ENCODE measurements at regions not wholly inside any gene's neighbourhood (a gene's known extent, or its start where the extent isn't known, plus 50 kb on each side); places are given as distances from the start of the nearest gene placed in this dataset.

DNA sequence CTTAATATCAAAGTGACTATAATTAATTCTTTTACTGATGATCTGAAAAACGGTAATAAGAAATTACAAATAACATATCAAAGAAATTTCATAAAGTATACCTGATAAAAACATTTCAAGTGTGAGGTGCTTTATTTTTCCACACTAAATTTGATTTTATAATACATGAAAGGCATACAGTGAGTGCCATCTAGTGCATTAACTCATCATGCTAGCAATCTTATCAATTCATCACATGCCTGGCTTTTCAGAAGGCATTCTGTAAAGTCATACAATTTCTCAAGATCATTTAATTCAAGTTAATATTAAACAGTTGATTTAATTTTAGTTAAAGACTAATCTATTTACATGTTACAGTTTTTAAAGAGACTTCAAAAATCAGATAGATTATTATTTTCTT, 1020.9 kb downstream of the GATA3 start:
- Histone ChIP-seq H3K4me2 (ENCODE audit: control insufficient read depth, extremely low read depth, insufficient read depth, low read depth, low read length) (no peak overlapping the region), H2AFZ (ENCODE audit: control insufficient read depth, low read length) (no peak overlapping the region), H3K9me3 (ENCODE audit: control insufficient read depth, low read depth, low read length) (no peaks in the 10 kb centered on the region), H3K27ac (ENCODE audit: control insufficient read depth, insufficient read depth, low read length) (no peak overlapping the region), H4K20me1 (ENCODE audit: control insufficient read depth, extremely low read depth, insufficient read depth, low read length) (no peaks in the 10 kb centered on the region), H3K4me1 (ENCODE audit: control insufficient read depth, extremely low read depth, insufficient read depth, low read length) (no peaks in the 10 kb centered on the region), H3K9me1 (ENCODE audit: control insufficient read depth, extremely low read depth, insufficient read depth, low read length) (no peaks in the 10 kb centered on the region), H3K79me2 (ENCODE audit: control insufficient read depth, insufficient read depth, low read length) (no peaks in the 10 kb centered on the region), H3K4me3 (ENCODE audit: control insufficient read depth in 2 of 3, extremely low read depth in 1 of 3, insufficient read depth in 2 of 3, low read depth in 1 of 3, low read length in 3 of 3) (no peak overlapping the region), H3K36me3 (ENCODE audit: control insufficient read depth in 2 of 2, extremely low read depth in 1 of 2, insufficient read depth in 2 of 2, low read length in 2 of 2) (no peaks in the 10 kb centered on the region), H3K9ac (ENCODE audit: control insufficient read depth, extremely low read depth, insufficient read depth, low read length) (no peak overlapping the region), H3K27me3 (ENCODE audit: control insufficient read depth, extremely low read depth, insufficient read depth, low read length) (no peaks in the 10 kb centered on the region)
- DNase-seq (ENCODE audit: low read depth, low spot score) = no peak
- no peak for FAIRE-seq
- dilution Hi-C loops (cut with MboI; ENCODE audit: extremely low pct_ligation_motif_present, low sequenced_read_pairs) = no loop called here
- TF ChIP-seq, protein P1, sequence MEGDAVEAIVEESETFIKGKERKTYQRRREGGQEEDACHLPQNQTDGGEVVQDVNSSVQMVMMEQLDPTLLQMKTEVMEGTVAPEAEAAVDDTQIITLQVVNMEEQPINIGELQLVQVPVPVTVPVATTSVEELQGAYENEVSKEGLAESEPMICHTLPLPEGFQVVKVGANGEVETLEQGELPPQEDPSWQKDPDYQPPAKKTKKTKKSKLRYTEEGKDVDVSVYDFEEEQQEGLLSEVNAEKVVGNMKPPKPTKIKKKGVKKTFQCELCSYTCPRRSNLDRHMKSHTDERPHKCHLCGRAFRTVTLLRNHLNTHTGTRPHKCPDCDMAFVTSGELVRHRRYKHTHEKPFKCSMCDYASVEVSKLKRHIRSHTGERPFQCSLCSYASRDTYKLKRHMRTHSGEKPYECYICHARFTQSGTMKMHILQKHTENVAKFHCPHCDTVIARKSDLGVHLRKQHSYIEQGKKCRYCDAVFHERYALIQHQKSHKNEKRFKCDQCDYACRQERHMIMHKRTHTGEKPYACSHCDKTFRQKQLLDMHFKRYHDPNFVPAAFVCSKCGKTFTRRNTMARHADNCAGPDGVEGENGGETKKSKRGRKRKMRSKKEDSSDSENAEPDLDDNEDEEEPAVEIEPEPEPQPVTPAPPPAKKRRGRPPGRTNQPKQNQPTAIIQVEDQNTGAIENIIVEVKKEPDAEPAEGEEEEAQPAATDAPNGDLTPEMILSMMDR (optimal IDR thresholded peaks at IDR 0.05 in 1 of 3, IDR thresholded peaks at IDR 0.05 in 1 of 3, conservative IDR thresholded peaks at IDR 0.05 in 1 of 3; ENCODE audit: extremely low read depth in 1 of 3, insufficient read depth in 2 of 3, low read length in 3 of 3) = no peak
- no peak for TF ChIP-seq EZH2 (IDR thresholded peaks at IDR 0.05; ENCODE audit: low read length)

DNA sequence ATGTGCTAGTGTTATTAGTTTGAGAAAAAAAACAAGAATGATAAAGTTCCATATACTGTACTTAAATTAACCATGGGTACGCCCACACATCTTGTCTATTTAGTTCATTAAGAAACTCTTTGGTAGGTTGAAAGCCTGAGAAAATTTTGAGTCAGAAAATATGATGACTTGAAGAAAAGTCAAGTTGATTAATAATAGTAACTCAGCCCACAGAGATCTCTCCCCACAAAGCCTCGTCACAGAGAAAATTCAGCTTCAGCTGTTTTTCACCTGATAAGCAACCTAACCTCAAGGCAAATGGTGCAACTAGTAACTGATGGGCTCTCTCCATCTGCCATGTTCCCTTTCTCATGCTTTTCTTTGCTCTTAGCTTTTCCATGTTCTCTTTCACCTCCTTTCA, 1021.6 kb downstream of the GATA3 start:
- no peaks in the 10 kb centered on the region for H3K9me3 ChIP-seq (ENCODE audit: control insufficient read depth, low read depth, low read length)
- dilution Hi-C loops (cut with MboI; ENCODE audit: extremely low pct_ligation_motif_present, low sequenced_read_pairs) = no loop called here
- no peaks in the 10 kb centered on the region for H3K27me3 ChIP-seq (ENCODE audit: control insufficient read depth, extremely low read depth, insufficient read depth, low read length)
- no peak overlapping the region for H3K27ac ChIP-seq (ENCODE audit: control insufficient read depth, insufficient read depth, low read length)
- FAIRE-seq (no peak), DNase-seq (ENCODE audit: low read depth, low spot score) (no peak)
- H3K79me2 ChIP-seq (ENCODE audit: control insufficient read depth, insufficient read depth, low read length) = no peaks in the 10 kb centered on the region
- no peak overlapping the region for H3K4me3 ChIP-seq (ENCODE audit: control insufficient read depth in 2 of 3, extremely low read depth in 1 of 3, insufficient read depth in 2 of 3, low read depth in 1 of 3, low read length in 3 of 3)
- H3K9ac ChIP-seq (ENCODE audit: control insufficient read depth, extremely low read depth, insufficient read depth, low read length) = no peak overlapping the region
- no peak overlapping the region for H2AFZ ChIP-seq (ENCODE audit: control insufficient read depth, low read length)
- no peaks in the 10 kb centered on the region for H3K36me3 ChIP-seq (ENCODE audit: control insufficient read depth in 2 of 2, extremely low read depth in 1 of 2, insufficient read depth in 2 of 2, low read length in 2 of 2)
- no peaks in the 10 kb centered on the region for H3K9me1 ChIP-seq (ENCODE audit: control insufficient read depth, extremely low read depth, insufficient read depth, low read length)
- H3K4me2 ChIP-seq (ENCODE audit: control insufficient read depth, extremely low read depth, insufficient read depth, low read depth, low read length) = no peak overlapping the region
- TF ChIP-seq, protein P1 (optimal IDR thresholded peaks at IDR 0.05 in 1 of 3, IDR thresholded peaks at IDR 0.05 in 1 of 3, conservative IDR thresholded peaks at IDR 0.05 in 1 of 3; ENCODE audit: extremely low read depth in 1 of 3, insufficient read depth in 2 of 3, low read length in 3 of 3) = no peak
- TF ChIP-seq EZH2 (IDR thresholded peaks at IDR 0.05; ENCODE audit: low read length) = no peak
- no peaks in the 10 kb centered on the region for H3K4me1 ChIP-seq (ENCODE audit: control insufficient read depth, extremely low read depth, insufficient read depth, low read length)
- H4K20me1 ChIP-seq (ENCODE audit: control insufficient read depth, extremely low read depth, insufficient read depth, low read length) = no peaks in the 10 kb centered on the region
